WTC11 (cell line): ENCODE measurements at regions not wholly inside any gene's neighbourhood (a gene's known extent, or its start where the extent isn't known, plus 50 kb on each side); places are given as distances from the start of the nearest gene placed in this dataset.

Experiments used
- ATF6 ChIP-seq: sonication (generic); formaldehyde crosslinking; IDR thresholded peaks from 2 replicates; pipeline ENCODE4 v1.8.1; 2023; ENCODE audit warnings: mild to moderate bottlenecking, missing genetic modification reagents
- CREM ChIP-seq: sonication (generic); formaldehyde crosslinking; IDR thresholded peaks from 2 replicates; pipeline ENCODE4 v1.8.1; 2022; ENCODE audit warnings: mild to moderate bottlenecking, missing genetic modification reagents, moderate library complexity
- CTCF ChIP-seq: fragments of 200-600 bp; IDR thresholded peaks from 2 replicates; pipeline ENCODE4 v1.8.0; 2022; ENCODE audit warnings: antibody characterized with exemption
- KAT7 ChIP-seq: sonication (generic); formaldehyde crosslinking; IDR thresholded peaks from 2 replicates; pipeline ENCODE4 v1.8.1; 2023; ENCODE audit warnings: missing genetic modification reagents, mild to moderate bottlenecking, borderline replicate concordance
- MAX ChIP-seq: sonication (generic); formaldehyde crosslinking; IDR thresholded peaks from 2 replicates; pipeline ENCODE4 v1.8.0; 2022; ENCODE audit warnings: mild to moderate bottlenecking, missing genetic modification reagents
- MLX ChIP-seq: sonication (generic); formaldehyde crosslinking; IDR thresholded peaks from 2 replicates; pipeline ENCODE4 v1.8.1; 2023; ENCODE audit warnings: mild to moderate bottlenecking, missing genetic modification reagents, moderate library complexity
- STAT6 ChIP-seq: sonication (generic); formaldehyde crosslinking; conservative IDR thresholded peaks from 2 replicates; pipeline ENCODE4 v1.8.1; 2023; ENCODE audit warnings: mild to moderate bottlenecking, low read depth, missing genetic modification reagents, moderate library complexity
- USF1 ChIP-seq: sonication (generic); formaldehyde crosslinking; IDR thresholded peaks from 2 replicates; pipeline ENCODE4 v1.8.0; 2022; ENCODE audit warnings: mild to moderate bottlenecking, missing genetic modification reagents

GRCh38 chr1:98398092-98398491, 263.4 kb upstream of the SNX7 start:
- no peak for TF ChIP-seq CTCF
- no peak for TF ChIP-seq STAT6 (CRISPR knock-in tag)
- TF ChIP-seq MAX = no peak
- no peak for TF ChIP-seq KAT7 (CRISPR knock-in tag)
- TF ChIP-seq ATF6 = no peak
- TF ChIP-seq CREM (CRISPR knock-in tag) = no peak
- no peak for TF ChIP-seq MLX (CRISPR knock-in tag)
- TF ChIP-seq USF1 = no peak
